ENCODE measurements at regions not wholly inside any gene's neighbourhood (a gene's known extent, or its start where the extent isn't known, plus 50 kb on each side); places are given as distances from the start of the nearest gene placed in this dataset.
A peak's percentile ranks its signal among the peaks of the same experiment; 100 is the strongest.

GRCh38 chr21:35426897-35427296 lies 377.8 kb upstream of the RUNX1 start:
- DNase-seq (ENCODE audit: low read depth), result no peak

GRCh38 chr21:35426469-35426868 lies 377.4 kb upstream of the RUNX1 start:
- no peak for DNase-seq (ENCODE audit: low read depth)

DNA sequence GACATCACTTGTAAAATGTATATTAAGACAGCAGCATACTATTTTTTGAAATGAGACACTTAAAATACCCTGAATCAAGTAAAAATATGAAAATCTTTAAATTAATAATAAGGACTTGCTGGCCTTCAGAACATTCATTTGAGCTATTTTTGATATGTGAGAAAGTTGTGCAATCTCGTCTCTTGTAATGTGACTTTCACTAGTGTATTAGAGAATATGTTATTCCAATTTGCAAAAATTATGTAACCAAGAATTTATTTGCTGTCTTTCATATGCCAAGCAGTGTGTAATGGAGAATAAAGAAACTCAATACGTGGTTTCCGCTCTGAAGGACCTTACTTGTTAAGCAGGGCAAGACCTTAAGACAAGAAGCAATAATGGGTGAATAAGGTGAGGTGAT lies 375.0 kb upstream of the RUNX1 start:
- no peak for DNase-seq (ENCODE audit: low read depth)

DNA sequence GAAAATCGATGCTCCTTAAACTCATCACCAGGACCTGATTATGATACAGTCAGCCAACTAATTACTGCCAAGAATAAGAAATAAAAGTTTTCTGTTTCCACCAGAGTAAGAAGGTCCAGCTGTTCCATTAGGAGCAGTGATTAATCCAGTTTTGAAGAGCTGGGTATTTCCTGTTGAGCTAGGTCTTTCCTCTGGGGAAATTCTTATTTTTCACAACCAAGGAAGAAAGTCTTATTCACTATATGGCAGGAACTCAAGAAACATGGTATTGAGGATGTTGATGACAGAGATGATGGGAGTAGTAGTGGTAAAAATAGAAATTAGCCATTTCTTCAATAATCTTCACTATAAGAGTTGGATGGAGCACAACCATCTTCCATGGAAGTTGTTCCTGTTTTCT lies 374.6 kb upstream of the RUNX1 start:
- no peak for DNase-seq (ENCODE audit: low read depth)

- DNase-seq (ENCODE audit: low read depth), result no peak
Observed at GRCh38 chr21:35422011-35422410, 372.9 kb upstream of the RUNX1 start.

DNA sequence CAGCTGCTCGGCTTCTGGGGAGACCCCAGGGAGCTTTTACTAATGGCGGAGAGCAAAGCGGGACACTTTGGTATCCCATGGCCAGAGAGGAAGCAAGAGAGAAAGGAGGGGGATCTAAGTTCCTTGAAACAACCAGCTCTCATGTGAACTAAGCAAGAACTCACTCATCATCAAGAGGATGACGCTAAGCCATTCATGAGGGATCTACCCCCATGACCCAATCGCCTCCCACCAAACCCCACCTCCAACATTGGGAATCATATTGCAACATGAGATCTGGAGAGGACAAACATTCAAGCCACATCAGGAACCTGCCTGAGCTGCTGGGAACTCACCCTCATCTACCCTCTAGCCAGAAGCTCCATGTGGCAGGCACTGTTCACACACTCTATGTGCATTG lies 372.1 kb upstream of the RUNX1 start:
- no peak for DNase-seq (ENCODE audit: low read depth)

DNA sequence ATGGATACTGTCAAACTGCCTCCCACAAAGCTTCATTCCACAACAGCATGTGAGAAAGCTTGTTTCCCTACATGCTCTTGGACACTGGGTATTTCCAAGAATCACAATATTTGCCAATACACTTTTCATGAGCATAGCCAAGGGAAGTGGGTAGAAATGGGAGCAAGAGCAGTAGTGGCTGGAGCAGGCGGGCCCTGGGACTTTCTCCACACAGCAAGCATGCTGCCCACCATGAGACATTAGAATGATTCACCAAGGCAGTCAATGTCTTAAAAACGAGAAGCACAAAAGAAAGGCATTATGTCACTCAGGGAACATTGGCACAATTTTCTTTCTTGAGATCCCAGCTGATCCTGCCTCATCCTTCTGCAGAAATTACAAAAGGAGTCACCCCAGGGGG lies 371.6 kb upstream of the RUNX1 start:
- DNase-seq (ENCODE audit: low read depth), result no peak

DNA sequence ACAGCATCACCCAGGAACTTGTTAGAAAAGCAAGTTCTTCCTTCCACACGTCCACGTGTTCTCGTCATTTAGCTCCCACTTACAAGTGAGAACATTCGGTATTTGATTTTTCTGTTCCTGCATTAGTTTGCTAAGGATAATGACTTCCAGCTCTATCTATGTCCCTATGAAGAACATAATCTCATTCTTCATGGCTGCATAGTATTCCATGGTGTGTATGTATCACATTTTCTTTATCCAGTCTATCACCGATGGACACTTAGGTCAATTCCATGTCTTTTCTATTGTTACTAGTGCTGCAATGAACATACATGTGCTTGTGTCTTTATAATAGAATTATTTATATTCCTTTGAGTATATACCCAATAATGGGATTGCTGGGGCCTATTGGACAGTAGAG lies 368.7 kb upstream of the RUNX1 start:
- no peak for DNase-seq (ENCODE audit: low read depth)

- DNase-seq (ENCODE audit: low read depth), result no peak
Observed at GRCh38 chr21:35416866-35417489, 367.9 kb upstream of the RUNX1 start.

- no peak for DNase-seq (ENCODE audit: low read depth)
Observed at GRCh38 chr21:35414507-35415139, 365.5 kb upstream of the RUNX1 start.

GRCh38 chr21:35414056-35414455 lies 365.0 kb upstream of the RUNX1 start:
- DNase-seq (ENCODE audit: low read depth), result no peak

GRCh38 chr21:35412231-35412630 lies 363.1 kb upstream of the RUNX1 start:
- DNase-seq (ENCODE audit: low read depth), result no peak

DNA sequence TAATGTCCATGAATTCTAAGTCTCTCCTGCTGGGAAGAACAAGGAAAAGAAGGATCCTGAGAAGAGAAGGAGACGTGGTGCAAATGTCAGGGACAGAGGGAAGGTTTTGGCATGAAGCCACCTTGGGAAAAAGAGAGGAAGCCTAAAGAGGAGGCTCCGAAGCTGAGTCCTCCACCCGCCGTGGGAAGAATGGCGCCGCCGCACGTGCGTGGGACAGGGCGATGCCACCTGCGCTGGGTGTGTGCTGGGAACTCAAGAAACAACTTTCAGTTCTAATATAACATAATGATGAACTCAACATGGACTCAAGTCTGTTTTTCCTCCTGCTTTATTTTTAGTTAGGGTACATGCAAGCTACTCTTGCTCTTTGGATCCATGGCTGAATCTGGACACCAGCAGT lies 362.3 kb upstream of the RUNX1 start:
- DNase-seq (ENCODE audit: low read depth), result no peak

GRCh38 chr21:35410656-35411055 lies 361.6 kb upstream of the RUNX1 start:
- no peak for DNase-seq (ENCODE audit: low read depth)

DNA sequence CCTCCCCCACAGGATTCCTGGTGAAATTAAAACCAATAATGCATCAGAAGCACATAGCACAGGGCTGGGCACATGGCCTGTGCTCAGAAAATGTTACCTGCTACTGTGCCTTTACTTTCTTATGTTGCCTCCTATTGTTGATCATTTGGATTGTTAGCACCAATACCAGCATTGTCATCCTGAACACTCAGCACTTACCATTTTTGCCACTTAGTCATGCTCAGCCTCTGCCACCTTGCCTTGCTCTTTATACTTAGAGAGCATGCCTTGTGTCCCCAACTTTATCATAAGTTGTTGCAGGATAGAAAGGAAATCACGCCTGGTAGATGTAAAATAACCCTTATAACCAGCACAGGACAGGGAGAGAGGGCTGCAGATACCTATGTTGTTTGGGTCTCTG lies 361.0 kb upstream of the RUNX1 start:
- DNase-seq (ENCODE audit: low read depth), result no peak

DNA sequence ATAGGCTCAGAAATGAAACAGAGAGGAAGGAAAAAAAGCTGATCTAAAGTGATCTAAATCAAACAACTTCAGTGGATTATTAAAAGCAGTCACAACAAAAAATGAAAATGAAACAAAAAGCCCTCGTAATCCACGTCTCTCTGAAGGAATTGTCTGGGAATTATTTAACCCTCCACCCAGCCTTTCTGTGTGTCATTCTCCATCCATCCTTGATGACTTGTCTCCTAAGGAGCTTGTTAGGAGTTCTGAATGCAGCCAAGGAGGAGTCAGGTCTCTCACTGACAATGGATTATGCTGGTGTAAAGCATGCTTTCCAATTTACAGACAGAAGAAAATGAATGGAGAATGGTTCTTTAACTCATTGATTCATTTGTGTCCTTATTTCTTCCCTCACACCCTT lies 359.3 kb upstream of the RUNX1 start:
- no peak for DNase-seq (ENCODE audit: low read depth)

DNA sequence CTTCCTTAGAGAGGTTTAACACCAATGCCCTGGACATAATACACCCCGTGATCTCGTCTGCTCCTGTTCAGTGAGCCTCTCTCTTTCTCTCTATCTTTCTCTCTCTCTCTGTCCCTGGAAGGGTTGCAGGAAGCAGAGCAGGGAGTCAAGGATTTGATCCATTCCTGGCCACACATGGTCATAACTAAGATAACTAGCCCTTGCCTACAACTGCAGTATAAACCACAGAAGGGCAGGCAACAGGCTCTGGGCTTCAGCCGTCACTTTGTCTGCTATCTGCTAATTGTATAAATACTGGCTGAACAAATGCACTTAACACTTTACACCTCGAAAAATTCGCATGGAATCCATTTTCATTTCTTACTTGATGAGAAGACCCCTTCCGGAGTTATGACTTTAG lies 357.5 kb upstream of the RUNX1 start:
- DNase-seq (ENCODE audit: low read depth), result no peak

GRCh38 chr21:35405981-35406380 lies 356.9 kb upstream of the RUNX1 start:
- DNase-seq (ENCODE audit: low read depth), result no peak

- no peak for DNase-seq (ENCODE audit: low read depth)
Observed at GRCh38 chr21:35404247-35404646, 355.1 kb upstream of the RUNX1 start.

- DNase-seq (ENCODE audit: low read depth), result no peak
Observed at GRCh38 chr21:35402061-35402460, 353.0 kb upstream of the RUNX1 start.

GRCh38 chr21:35401476-35401875 lies 352.4 kb upstream of the RUNX1 start:
- no peak for DNase-seq (ENCODE audit: low read depth)

- peak; percentile 7 for DNase-seq (ENCODE audit: low read depth)
Observed at GRCh38 chr21:35400233-35400939, 351.3 kb upstream of the RUNX1 start.

DNA sequence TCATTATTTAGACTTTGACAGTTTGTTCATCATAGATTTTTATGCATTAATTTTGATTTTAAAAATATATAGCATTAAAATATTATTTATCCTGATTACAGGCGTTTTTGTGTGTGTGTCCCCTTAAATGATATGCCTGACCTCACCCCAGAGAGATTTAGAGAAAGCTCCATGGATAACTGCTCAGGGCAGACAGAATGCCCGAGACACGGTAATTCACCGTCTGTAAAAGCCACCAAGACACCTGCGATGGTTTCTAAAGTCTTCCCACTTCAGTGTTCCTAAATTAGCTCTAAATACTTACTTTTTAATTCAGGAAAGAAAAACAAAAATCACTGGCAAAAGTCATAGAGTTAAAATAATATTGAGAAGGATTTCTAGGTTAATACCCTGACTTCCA lies 350.6 kb upstream of the RUNX1 start:
- no peak for DNase-seq (ENCODE audit: low read depth)
